PC-3 (cell line): ENCODE measurements at regions not wholly inside any gene's neighbourhood (a gene's known extent, or its start where the extent isn't known, plus 50 kb on each side); places are given as distances from the start of the nearest gene placed in this dataset.

Source experiments
- ATAC-seq: fragments of 200-7000 bp; cut with Tn5 transposase; 2 replicates; pipeline ENCODE4 v1.9.1; 2020; ENCODE audit warnings: mild to moderate bottlenecking, moderate library complexity
- BruUV-seq: library from RNA; stranded (reverse); fragments of 400-500 nt; replicated peaks from 2 replicates; lab custom pipeline; 2021; lab: Mats Ljungman, UMichigan
- CTCF ChIA-PET: fragments of 300-600 bp; sonication (Branson Sonifier 250); formaldehyde crosslinking; loops from one replicate; lab custom pipeline; 2022; ENCODE audit warnings: antibody characterized with exemption; lab: Charles Lee
- POLR2A ChIA-PET: fragments of 300-600 bp; sonication (Branson Sonifier 250); formaldehyde crosslinking; loops from one replicate; lab custom pipeline; 2022; ENCODE audit warnings: antibody characterized with exemption; ENCODE audit not compliant: unreplicated experiment; lab: Charles Lee
- DNase-seq: peaks from one replicate; pipeline ENCODE4 v3.0.0-alpha.2; 2015
- H2AFZ ChIP-seq: fragments of 300-600 bp; sonication (generic); 2 replicates; pipeline ENCODE4 v1.6.0; 2016; ENCODE audit warnings: antibody characterized with exemption, low read length
- H3F3A ChIP-seq: fragments of 300-600 bp; sonication (generic); one replicate; pipeline ENCODE4 v1.6.0; 2017; ENCODE audit warnings: antibody characterized with exemption, low read length, control low read depth, mild to moderate bottlenecking; ENCODE audit not compliant: unreplicated experiment
- H3K27ac ChIP-seq: fragments of 300-600 bp; sonication (generic); 2 replicates; pipeline ENCODE4 v1.5.1; 2016; ENCODE audit warnings: mild to moderate bottlenecking, low read length
- H3K27me3 ChIP-seq: fragments of 300-600 bp; sonication (generic); 2 replicates; pipeline ENCODE4 v1.6.1; 2016; ENCODE audit warnings: low read length, mixed read lengths
- H3K36me3 ChIP-seq: fragments of 300-600 bp; sonication (generic); 2 replicates; pipeline ENCODE4 v1.6.1; 2016; ENCODE audit warnings: low read depth, mixed run types, low read length, mixed read lengths
- H3K4me1 ChIP-seq: fragments of 300-600 bp; sonication (generic); 2 replicates; pipeline ENCODE4 v1.5.1; 2016; ENCODE audit warnings: low read length; ENCODE audit not compliant: insufficient read depth
- H3K4me2 ChIP-seq: fragments of 300-600 bp; sonication (generic); 2 replicates; pipeline ENCODE4 v1.6.0; 2016; ENCODE audit warnings: low read length
- H3K4me3 ChIP-seq: fragments of 300-600 bp; sonication (generic); 2 replicates; pipeline ENCODE4 v1.5.1; 2016; ENCODE audit warnings: mild to moderate bottlenecking, low read length, mixed read lengths
- H3K79me2 ChIP-seq: fragments of 300-600 bp; sonication (generic); 2 replicates; pipeline ENCODE4 v1.6.1; 2017; ENCODE audit warnings: low read length, mixed read lengths
- H3K9ac ChIP-seq: fragments of 300-600 bp; sonication (generic); 2 replicates; pipeline ENCODE4 v1.6.0; 2016; ENCODE audit warnings: mild to moderate bottlenecking, low read length
- H3K9me2 ChIP-seq: fragments of 300-600 bp; sonication (generic); replicated peaks from 2 replicates; pipeline ENCODE4 v1.6.1; 2016; ENCODE audit warnings: mixed run types, low read length, mixed read lengths
- H3K9me3 ChIP-seq: fragments of 300-600 bp; sonication (generic); 2 replicates; pipeline ENCODE4 v1.6.1; 2016; ENCODE audit warnings: low read length, mixed read lengths
- H4K20me1 ChIP-seq: fragments of 300-600 bp; sonication (generic); 2 replicates; pipeline ENCODE4 v1.6.1; 2016; ENCODE audit warnings: low read length, mixed read lengths
- CTCF ChIP-seq: fragments of 300-600 bp; sonication (generic); conservative IDR thresholded peaks from 2 replicates; pipeline ENCODE4 v1.5.1; 2017; ENCODE audit warnings: antibody characterized with exemption, low read depth, mild to moderate bottlenecking, low read length
- EZH2 ChIP-seq: fragments of 300-600 bp; sonication (generic); IDR thresholded peaks from one replicate; pipeline ENCODE4 v1.6.1; 2017; ENCODE audit warnings: antibody characterized with exemption, mild to moderate bottlenecking, low read length; ENCODE audit not compliant: unreplicated experiment
- EZH2phosphoT487 ChIP-seq: fragments of 300-600 bp; sonication (generic); IDR thresholded peaks from 2 replicates; pipeline ENCODE4 v1.6.1; 2018; ENCODE audit warnings: mild to moderate bottlenecking, antibody characterized with exemption, low read length, borderline replicate concordance
- intact Hi-C: fragments of 100-400 bp; cut with micrococcal nuclease; formaldehyde crosslinking; loops from 2 replicates; pipeline ENCODE4 v1.9.0; 2023

- BruUV-seq: no TSS peak
- no peak overlapping the region for H3K27ac ChIP-seq
- ATAC-seq (no peak), DNase-seq (no peak)
- H3K36me3 ChIP-seq: no peaks in the 10 kb centered on the region
- CTCF ChIA-PET: no interaction called here
- no peaks in the 10 kb centered on the region for H3K4me1 ChIP-seq
- H3K27me3 ChIP-seq: peaks cover 9% of the 10 kb centered on the region; the same call in 1 of the 2 replicates
- no peaks in the 10 kb centered on the region for H4K20me1 ChIP-seq
- H3K4me2 ChIP-seq: no peak overlapping the region
- intact Hi-C loops: no loop called here
- H3K9ac ChIP-seq: no peak overlapping the region
- 0 out of 2 replicates have a peak, but pooled peaks cover 6% of the 10 kb centered on the region for H3K9me3 ChIP-seq
- H3K79me2 ChIP-seq: no peaks in the 10 kb centered on the region
- POLR2A ChIA-PET: no interaction called here
- H3K9me2 ChIP-seq: no peaks in the 10 kb centered on the region
- no peaks in the 10 kb centered on the region for H3F3A ChIP-seq
- no peak for TF ChIP-seq EZH2phosphoT487
- TF ChIP-seq EZH2: no peak
- H3K4me3 ChIP-seq: no peak overlapping the region
- H2AFZ ChIP-seq: no peak overlapping the region
Observed at GRCh38 chr21:38054334-38054733, 138.1 kb upstream of the KCNJ6 start.

- Histone ChIP-seq H2AFZ (no peak overlapping the region), H3K9me2 (no peaks in the 10 kb centered on the region), H3K36me3 (no peaks in the 10 kb centered on the region), H4K20me1 (no peaks in the 10 kb centered on the region), H3K79me2 (no peaks in the 10 kb centered on the region), H3K9me3 (0 out of 2 replicates have a peak, but pooled peaks cover 6% of the 10 kb centered on the region), H3K4me2 (no peak overlapping the region), H3K9ac (no peak overlapping the region), H3F3A (no peaks in the 10 kb centered on the region), H3K27me3 (no peaks in the 10 kb centered on the region), H3K4me1 (no peaks in the 10 kb centered on the region), H3K4me3 (no peak overlapping the region), H3K27ac (no peak overlapping the region)
- no peak for ATAC-seq
- ChIA-PET CTCF (no interaction called here), POLR2A (no interaction called here)
- DNase-seq: no peak
- intact Hi-C loops: no loop called here
- TF ChIP-seq CTCF: no peak
- no peak for TF ChIP-seq EZH2phosphoT487
- no peak for TF ChIP-seq EZH2
- no TSS peak for BruUV-seq
Observed at GRCh38 chr21:38056481-38056880, 140.2 kb upstream of the KCNJ6 start.

GRCh38 chr21:38057626-38058025 lies 141.4 kb upstream of the KCNJ6 start:
- ChIA-PET CTCF (no interaction called here), POLR2A (no interaction called here)
- Histone ChIP-seq H4K20me1 (no peaks in the 10 kb centered on the region), H3K27me3 (no peaks in the 10 kb centered on the region), H3F3A (no peaks in the 10 kb centered on the region), H3K9me3 (0 out of 2 replicates have a peak, but pooled peaks cover 6% of the 10 kb centered on the region), H3K9me2 (no peaks in the 10 kb centered on the region), H3K36me3 (no peaks in the 10 kb centered on the region), H3K4me3 (no peak overlapping the region), H2AFZ (no peak overlapping the region), H3K4me2 (no peak overlapping the region), H3K27ac (no peak overlapping the region), H3K79me2 (no peaks in the 10 kb centered on the region), H3K4me1 (no peaks in the 10 kb centered on the region), H3K9ac (no peak overlapping the region)
- BruUV-seq: no TSS peak
- no peak for DNase-seq
- intact Hi-C loops: no loop called here
- ATAC-seq: no peak
- no peak for TF ChIP-seq EZH2
- TF ChIP-seq CTCF: no peak
- TF ChIP-seq EZH2phosphoT487: no peak
